ENCODE measurements at regions not wholly inside any gene's neighbourhood (a gene's known extent, or its start where the extent isn't known, plus 50 kb on each side); places are given as distances from the start of the nearest gene placed in this dataset.

DNA sequence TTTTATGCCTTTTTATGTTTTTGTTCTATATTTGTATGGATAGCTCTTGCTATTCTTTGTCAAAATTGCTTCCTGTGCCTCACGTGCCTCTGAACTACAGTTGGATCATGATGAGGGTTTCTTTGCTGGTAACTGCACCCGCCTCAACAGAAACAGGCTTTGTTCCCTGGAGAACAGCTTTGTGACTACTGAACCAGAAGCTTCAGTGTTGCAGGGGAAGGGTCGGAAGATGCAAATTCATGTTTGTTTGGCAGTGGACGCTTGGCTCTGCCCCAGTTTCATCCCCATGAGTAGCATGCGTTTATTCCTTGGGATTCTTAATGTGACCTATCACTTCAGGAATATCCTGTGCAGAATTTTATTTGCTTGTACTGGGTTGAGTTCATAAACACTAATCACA is 959.1 kb upstream of the WWC1 start:
- ChIA-PET POLR2A (no interaction called here), CTCF (no interaction called here)
- intact Hi-C loops (cut with micrococcal nuclease): no loop called here
- DNase-seq: no peak
- Mint-ChIP-seq H3K36me3 (no peaks in the 10 kb centered on the region), H3K4me3 (no peak overlapping the region), H3K9me3 (peaks cover 28% of the 10 kb centered on the region), H3K27ac (no peak overlapping the region), H3K4me1 (ENCODE audit: low read depth) (no peaks in the 10 kb centered on the region), H3K27me3 (no peaks in the 10 kb centered on the region)

DNA sequence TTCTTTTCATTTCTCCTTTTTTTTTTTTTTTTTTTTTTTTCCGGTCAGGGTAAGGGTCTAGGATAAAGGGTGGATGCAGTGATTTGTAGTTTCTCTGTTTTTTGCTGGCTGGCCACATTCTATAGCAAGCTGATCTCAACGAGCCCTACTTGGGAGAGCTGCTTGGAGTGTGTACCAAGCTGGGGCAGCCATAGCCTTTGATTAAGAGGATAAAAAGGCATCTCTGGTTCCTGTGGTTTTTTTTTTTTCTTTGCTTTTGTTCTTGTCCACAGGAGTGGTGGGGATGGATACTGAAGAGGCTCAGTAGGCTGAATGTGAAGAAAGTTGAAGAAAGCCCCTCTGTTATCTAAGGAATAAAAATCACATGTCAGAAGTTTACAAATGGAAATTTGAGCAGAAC is 955.3 kb upstream of the WWC1 start:
- CTCF ChIA-PET: no interaction called here

DNA sequence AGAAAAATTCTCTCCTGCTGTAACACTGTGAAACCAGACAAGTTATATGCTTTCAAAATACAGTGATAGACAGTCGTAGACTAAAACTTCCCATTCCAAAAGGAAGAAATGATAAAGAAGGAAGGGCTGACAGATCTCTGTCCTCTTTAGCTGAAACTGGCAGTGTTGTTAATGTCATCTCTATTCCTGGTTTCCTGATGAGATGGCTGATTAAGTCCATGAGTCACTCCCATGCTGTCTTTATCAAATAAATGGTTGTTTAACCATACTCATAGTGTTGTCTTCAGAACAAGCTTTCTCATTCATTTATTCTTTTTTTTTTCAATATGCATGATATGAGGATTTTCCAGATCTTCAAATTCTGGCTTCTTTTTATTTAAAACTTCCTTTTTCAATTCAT is 952.2 kb upstream of the WWC1 start:
- ChIA-PET POLR2A (no interaction called here), CTCF (interaction anchor here (0.7 kb wide), 1 partner anchor 23 kb away, joined by 3 read pairs; no protein-coding TSS in a partner anchor)
- intact Hi-C loops (cut with micrococcal nuclease): no loop called here
- H3K4me1 Mint-ChIP-seq (ENCODE audit: low read depth): no peaks in the 10 kb centered on the region
- peaks cover 19% of the 10 kb centered on the region for H3K9me3 Mint-ChIP-seq
- no peak for DNase-seq
- H3K27ac Mint-ChIP-seq: no peak overlapping the region
- no peak overlapping the region for H3K4me3 Mint-ChIP-seq
- H3K36me3 Mint-ChIP-seq: no peaks in the 10 kb centered on the region
- no peaks in the 10 kb centered on the region for H3K27me3 Mint-ChIP-seq

More for the DNA sequence above, 955.3 kb upstream of the WWC1 start:
- POLR2A ChIA-PET: no interaction called here
- Mint-ChIP-seq H3K4me3 (no peak overlapping the region), H3K27me3 (no peaks in the 10 kb centered on the region), H3K9me3 (peaks cover 26% of the 10 kb centered on the region), H3K36me3 (no peaks in the 10 kb centered on the region), H3K4me1 (ENCODE audit: low read depth) (no peaks in the 10 kb centered on the region), H3K27ac (no peak overlapping the region)
- no peak for DNase-seq
- intact Hi-C loops (cut with micrococcal nuclease): no loop called here

DNA sequence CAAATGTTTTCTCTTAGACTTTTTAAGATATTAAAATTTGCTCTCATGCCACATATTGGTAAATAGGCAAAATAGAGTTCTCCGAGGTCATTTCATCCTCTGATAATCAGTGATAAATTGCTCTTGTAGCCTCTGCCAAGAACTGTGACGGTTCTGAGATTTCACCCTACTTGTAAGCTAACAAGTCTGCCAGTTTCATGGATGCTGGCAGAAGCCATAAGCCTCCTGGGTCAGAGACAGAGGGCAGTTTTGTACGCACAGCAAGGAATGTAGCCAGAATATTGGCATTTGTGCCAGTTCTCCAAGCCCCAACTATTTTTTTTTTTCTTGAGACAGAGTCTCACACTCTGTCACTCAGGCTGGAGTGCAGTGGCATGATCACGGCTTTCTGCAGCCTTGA is 945.0 kb upstream of the WWC1 start:
- H3K4me1 Mint-ChIP-seq (ENCODE audit: low read depth): no peaks in the 10 kb centered on the region
- POLR2A ChIA-PET: no interaction called here
- intact Hi-C loops (cut with micrococcal nuclease): no loop called here

DNA sequence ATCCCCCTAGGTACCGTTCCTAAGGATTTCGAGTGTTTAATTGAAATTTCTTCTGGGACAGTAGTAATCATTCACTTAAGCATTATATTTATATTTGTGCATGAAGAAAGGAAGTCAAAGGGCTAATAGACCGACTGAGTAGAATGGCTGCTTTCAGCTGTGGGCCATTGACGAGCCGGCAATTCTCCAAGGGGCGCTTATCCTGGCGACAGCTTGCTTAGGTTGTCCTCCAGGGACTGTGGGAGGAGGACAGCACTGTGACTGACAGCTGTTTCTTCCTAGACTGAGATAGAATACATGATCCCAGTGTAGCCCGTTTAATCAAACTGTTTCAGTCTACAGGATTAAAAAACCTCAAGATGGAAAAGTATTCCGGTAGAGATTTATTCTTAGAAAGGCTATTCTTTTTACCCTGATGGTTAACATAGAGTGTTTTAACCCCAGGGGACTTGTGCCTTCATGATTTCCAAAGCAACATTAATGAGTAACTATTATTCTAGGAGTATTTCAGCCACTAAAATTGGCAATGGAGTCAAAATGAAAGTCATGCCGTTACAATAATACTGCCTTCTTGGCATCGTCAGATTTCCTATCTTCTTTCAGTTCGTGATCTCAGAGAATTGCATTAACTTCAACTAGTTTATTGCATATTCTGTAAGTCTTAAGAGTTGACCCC is 943.1 kb upstream of the WWC1 start:
- H3K4me1 Mint-ChIP-seq (ENCODE audit: low read depth): no peaks in the 10 kb centered on the region
- H3K4me3 Mint-ChIP-seq: no peak overlapping the region
- DNase-seq: no peak
- no peak overlapping the region for H3K27ac Mint-ChIP-seq
- H3K36me3 Mint-ChIP-seq: no peaks in the 10 kb centered on the region
- peaks cover 3% of the 10 kb centered on the region for H3K9me3 Mint-ChIP-seq
- H3K27me3 Mint-ChIP-seq: no peaks in the 10 kb centered on the region
- ChIA-PET POLR2A (no interaction called here), CTCF (no interaction called here)
- intact Hi-C loops (cut with micrococcal nuclease): no loop called here

More for the DNA sequence above, 945.0 kb upstream of the WWC1 start:
- H3K27me3 Mint-ChIP-seq: no peaks in the 10 kb centered on the region
- H3K4me3 Mint-ChIP-seq: no peak overlapping the region
- no peak for DNase-seq
- H3K36me3 Mint-ChIP-seq: no peaks in the 10 kb centered on the region
- H3K27ac Mint-ChIP-seq: no peak overlapping the region
- CTCF ChIA-PET: no interaction called here
- H3K9me3 Mint-ChIP-seq: peaks cover 5% of the 10 kb centered on the region

DNA sequence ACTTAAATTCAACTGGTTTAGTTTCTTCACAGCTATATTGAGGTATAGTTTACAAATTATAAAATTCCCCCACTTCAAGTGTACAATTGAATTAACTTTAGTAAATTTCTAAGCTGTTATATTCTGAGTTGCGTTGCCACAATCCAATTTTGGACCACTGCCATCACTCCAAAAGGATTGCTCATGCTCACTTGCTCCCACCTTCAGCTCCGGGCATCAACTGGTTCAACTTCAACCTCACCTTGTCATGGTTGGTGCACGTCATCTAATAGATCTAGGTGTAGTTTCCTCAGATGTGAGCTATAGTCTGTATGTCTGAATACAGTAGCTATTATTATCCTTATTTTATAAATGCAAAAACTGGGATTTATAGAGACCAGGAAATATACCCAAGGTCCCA is 942.5 kb upstream of the WWC1 start:
- CTCF ChIA-PET: no interaction called here
- H3K4me1 Mint-ChIP-seq (ENCODE audit: low read depth): no peaks in the 10 kb centered on the region
- DNase-seq: no peak

DNA sequence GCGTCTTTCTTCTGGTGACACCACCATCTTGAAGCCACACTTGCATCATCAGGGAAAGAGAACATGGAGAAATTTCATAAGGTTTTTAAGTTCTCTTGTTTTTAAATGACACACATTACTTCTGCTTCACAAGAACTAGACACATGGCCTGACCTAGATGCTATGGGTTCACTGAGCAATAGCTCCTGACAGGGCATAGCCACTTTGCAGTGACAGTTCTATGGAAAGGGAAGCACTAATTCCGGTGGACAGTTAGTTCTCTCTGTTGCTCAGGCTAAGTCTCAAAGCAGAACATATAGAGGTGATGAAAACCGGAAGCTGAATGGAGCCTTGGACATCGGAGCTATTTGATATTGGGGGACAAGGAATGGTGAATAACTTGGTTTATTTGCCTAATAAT is 940.1 kb upstream of the WWC1 start:
- H3K4me3 Mint-ChIP-seq: no peak overlapping the region
- intact Hi-C loops (cut with micrococcal nuclease): no loop called here
- no peak overlapping the region for H3K27ac Mint-ChIP-seq
- no peaks in the 10 kb centered on the region for H3K36me3 Mint-ChIP-seq
- ChIA-PET POLR2A (no interaction called here), CTCF (no interaction called here)
- DNase-seq: no peak
- H3K27me3 Mint-ChIP-seq: no peaks in the 10 kb centered on the region
- H3K4me1 Mint-ChIP-seq (ENCODE audit: low read depth): no peaks in the 10 kb centered on the region
- peaks cover 9% of the 10 kb centered on the region for H3K9me3 Mint-ChIP-seq

More for the DNA sequence above, 942.5 kb upstream of the WWC1 start:
- POLR2A ChIA-PET: no interaction called here
- Mint-ChIP-seq H3K36me3 (no peaks in the 10 kb centered on the region), H3K27me3 (no peaks in the 10 kb centered on the region), H3K4me3 (no peak overlapping the region), H3K9me3 (peaks cover 3% of the 10 kb centered on the region), H3K27ac (no peak overlapping the region)
- intact Hi-C loops (cut with micrococcal nuclease): no loop called here

DNA sequence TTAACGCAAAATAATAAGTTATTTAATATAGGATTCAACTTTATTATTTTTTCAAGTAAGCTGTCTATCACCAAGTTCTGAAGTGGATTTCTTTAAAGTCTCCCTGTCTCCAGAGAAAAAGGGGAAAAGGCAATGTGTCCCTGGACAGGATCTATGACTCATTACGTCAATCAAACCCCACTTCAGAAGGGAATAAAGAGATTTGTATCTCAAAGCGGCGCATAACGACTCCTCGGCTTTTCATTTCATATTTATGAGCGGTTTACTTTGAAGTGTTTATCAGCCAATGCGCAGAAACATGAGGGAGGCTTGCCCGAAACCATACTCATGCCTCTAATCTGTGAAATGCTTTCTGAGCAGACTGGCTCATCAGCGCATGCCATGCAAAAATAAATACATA is 938.6 kb upstream of the WWC1 start:
- CTCF ChIA-PET: no interaction called here
- H3K27me3 Mint-ChIP-seq: no peaks in the 10 kb centered on the region
- intact Hi-C loops (cut with micrococcal nuclease): no loop called here

DNA sequence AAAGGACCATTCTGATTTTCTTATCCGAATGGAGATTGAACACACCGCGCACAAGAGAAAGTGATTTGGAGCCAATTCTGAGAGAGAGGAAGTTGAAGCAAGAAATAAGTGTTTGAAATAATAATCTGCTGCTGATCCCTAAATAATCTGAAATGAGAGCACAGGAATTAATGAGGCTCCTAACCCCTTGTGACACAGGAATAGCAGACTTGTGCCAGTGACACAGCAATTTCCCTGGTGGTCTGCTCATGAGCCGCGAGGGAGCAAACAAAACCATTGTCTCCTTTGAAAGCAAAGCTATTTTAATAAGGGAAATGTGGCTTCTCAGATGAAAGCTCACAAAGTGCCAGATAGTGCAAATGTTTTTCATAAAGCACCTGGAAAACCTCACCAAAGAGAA is 936.1 kb upstream of the WWC1 start:
- Mint-ChIP-seq H3K36me3 (no peaks in the 10 kb centered on the region), H3K27me3 (no peaks in the 10 kb centered on the region), H3K4me1 (ENCODE audit: low read depth) (no peaks in the 10 kb centered on the region), H3K27ac (no peak overlapping the region), H3K4me3 (no peak overlapping the region), H3K9me3 (peaks cover 6% of the 10 kb centered on the region)
- POLR2A ChIA-PET: no interaction called here
- CTCF ChIA-PET: no interaction called here
- no peak for DNase-seq
- intact Hi-C loops (cut with micrococcal nuclease): no loop called here

More for the DNA sequence above, 938.6 kb upstream of the WWC1 start:
- Mint-ChIP-seq H3K4me3 (no peak overlapping the region), H3K27ac (no peak overlapping the region), H3K9me3 (peaks cover 8% of the 10 kb centered on the region), H3K4me1 (ENCODE audit: low read depth) (no peaks in the 10 kb centered on the region), H3K36me3 (no peaks in the 10 kb centered on the region)
- POLR2A ChIA-PET: no interaction called here
- DNase-seq: no peak

DNA sequence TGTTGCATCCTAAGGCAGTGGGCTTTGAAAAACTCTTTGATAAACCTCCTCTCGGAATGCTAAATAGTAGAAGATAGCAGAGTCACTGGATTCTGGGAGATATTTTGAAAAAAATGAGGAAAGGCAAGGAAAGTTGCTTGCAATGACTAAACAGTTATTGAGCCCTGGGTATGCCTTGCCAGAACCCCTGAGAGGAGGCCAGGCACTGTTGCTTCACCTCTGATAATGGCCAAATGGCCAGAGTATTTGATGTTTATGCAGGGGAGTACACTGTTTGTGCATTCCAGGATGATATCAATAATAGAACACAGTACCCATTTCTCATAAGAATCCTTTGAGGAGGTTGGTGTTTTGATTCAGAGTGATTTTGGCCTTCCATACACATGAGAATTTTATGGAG is 935.1 kb upstream of the WWC1 start:
- no peaks in the 10 kb centered on the region for H3K36me3 Mint-ChIP-seq
- no peaks in the 10 kb centered on the region for H3K27me3 Mint-ChIP-seq
- intact Hi-C loops (cut with micrococcal nuclease): no loop called here
- peaks cover 6% of the 10 kb centered on the region for H3K9me3 Mint-ChIP-seq
- no peak overlapping the region for H3K4me3 Mint-ChIP-seq
- DNase-seq: no peak
- ChIA-PET POLR2A (no interaction called here), CTCF (no interaction called here)
- no peaks in the 10 kb centered on the region for H3K4me1 Mint-ChIP-seq (ENCODE audit: low read depth)
- H3K27ac Mint-ChIP-seq: no peak overlapping the region

DNA sequence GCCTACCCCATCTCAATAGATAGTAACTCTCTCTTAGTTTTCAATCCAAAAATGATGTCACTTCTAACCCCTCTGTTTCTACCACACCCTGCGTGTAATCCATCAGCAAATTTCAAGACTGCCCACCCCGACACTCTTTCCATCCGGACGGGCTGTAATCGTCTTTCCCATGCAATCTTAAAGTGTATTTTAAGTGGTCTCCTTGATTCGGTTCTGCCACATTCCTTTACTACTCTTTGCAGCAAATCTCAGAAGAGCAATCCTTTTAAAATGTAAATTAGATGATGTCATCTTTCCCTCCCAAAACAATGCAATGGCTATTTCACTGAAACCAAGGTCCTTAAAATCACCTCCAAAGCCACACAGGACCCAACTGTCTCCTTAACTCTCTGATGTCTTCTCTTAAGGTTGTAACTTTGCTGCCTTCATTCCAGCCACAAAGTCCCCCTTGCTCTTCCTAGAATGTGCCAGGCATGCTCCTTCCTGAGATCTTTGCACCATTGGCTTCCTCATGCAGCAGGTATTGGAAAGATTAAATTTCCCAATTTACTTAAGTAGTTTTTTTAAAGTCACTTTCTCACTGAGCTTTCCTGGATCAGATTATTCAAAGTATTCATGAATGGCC is 932.5 kb upstream of the WWC1 start:
- ChIA-PET CTCF (interaction anchor here (0.6 kb wide), 1 partner anchor 127 kb away, joined by 3 read pairs; no protein-coding TSS in a partner anchor), POLR2A (no interaction called here)
- no peaks in the 10 kb centered on the region for H3K27me3 Mint-ChIP-seq
- peaks cover 13% of the 10 kb centered on the region for H3K9me3 Mint-ChIP-seq
- H3K36me3 Mint-ChIP-seq: no peaks in the 10 kb centered on the region
- intact Hi-C loops (cut with micrococcal nuclease): no loop called here
- no peak overlapping the region for H3K4me3 Mint-ChIP-seq
- no peak overlapping the region for H3K27ac Mint-ChIP-seq
- no peaks in the 10 kb centered on the region for H3K4me1 Mint-ChIP-seq (ENCODE audit: low read depth)
- DNase-seq: no peak

DNA sequence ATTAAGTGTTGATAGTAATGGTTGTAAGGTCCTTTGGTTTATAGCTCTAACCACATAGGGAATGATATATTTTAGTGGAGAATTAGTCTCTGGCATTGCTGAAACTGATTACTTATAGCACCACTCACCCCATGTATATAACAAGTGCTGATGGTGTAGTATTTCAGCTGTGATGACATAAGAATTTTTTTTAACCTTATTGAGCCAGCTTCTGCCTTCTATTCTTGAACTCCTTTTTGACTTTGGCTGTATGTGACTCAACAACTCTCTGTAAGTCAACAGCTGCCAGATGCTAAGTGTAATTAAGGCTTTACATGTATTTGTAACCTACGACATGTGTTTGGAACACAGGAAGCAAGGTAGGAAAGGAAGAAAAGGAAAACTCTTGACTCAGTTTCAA is 929.6 kb upstream of the WWC1 start:
- no peaks in the 10 kb centered on the region for H3K36me3 Mint-ChIP-seq
- intact Hi-C loops (cut with micrococcal nuclease): no loop called here
- DNase-seq: no peak
- no peaks in the 10 kb centered on the region for H3K27me3 Mint-ChIP-seq
- POLR2A ChIA-PET: no interaction called here
- H3K4me1 Mint-ChIP-seq (ENCODE audit: low read depth): no peaks in the 10 kb centered on the region
- CTCF ChIA-PET: interaction anchor here (0.6 kb wide), 1 partner anchor 23 kb away, joined by 3 read pairs; no protein-coding TSS in a partner anchor
- H3K27ac Mint-ChIP-seq: no peak overlapping the region
- H3K9me3 Mint-ChIP-seq: peaks cover 9% of the 10 kb centered on the region
- H3K4me3 Mint-ChIP-seq: no peak overlapping the region

DNA sequence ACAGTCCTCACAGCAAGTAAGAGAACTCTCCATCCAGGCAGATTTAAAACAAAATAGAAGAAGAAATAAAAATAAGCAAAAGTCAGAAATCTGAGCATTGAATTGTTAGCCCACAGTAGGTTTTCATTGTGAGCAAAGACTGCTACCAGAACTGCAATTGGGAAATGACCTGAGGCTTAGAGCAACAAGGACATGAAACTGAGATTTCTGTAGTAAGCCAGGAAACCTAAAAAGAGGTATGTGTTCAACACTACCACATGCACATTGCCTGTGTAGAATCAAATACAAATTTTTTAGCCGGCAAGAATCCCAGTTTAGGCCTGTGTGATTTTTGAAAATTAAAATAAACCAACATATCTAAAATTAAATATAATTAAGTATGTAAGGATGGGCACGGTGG is 928.4 kb upstream of the WWC1 start:
- Mint-ChIP-seq H3K27me3 (no peaks in the 10 kb centered on the region), H3K9me3 (peaks cover 9% of the 10 kb centered on the region), H3K4me3 (no peak overlapping the region), H3K27ac (no peak overlapping the region), H3K36me3 (no peaks in the 10 kb centered on the region), H3K4me1 (ENCODE audit: low read depth) (no peaks in the 10 kb centered on the region)
- DNase-seq: no peak
- intact Hi-C loops (cut with micrococcal nuclease): no loop called here
- CTCF ChIA-PET: no interaction called here
- POLR2A ChIA-PET: no interaction called here
